GM23338 (cell line): ENCODE measurements at regions not wholly inside any gene's neighbourhood (a gene's known extent, or its start where the extent isn't known, plus 50 kb on each side); places are given as distances from the start of the nearest gene placed in this dataset.

Experiments used
- ATAC-seq: fragments of 200-7000 bp; cut with Tn5 transposase; 3 replicates; pipeline ENCODE4 v1.9.1; 2020
- DNase-seq: peaks from one replicate; pipeline ENCODE4 v3.0.0-alpha.2; 2015; ENCODE audit warnings: low spot score
- H2AFZ ChIP-seq: fragments of 200-600 bp; sonication (generic); 2 replicates; pipeline ENCODE4 v1.8.0; 2016; ENCODE audit warnings: antibody characterized with exemption, mild to moderate bottlenecking, moderate library complexity
- H3F3A ChIP-seq: fragments of 200-600 bp; sonication (generic); replicated peaks from 2 replicates; pipeline ENCODE4 v1.8.0; 2017; ENCODE audit warnings: antibody characterized with exemption, mixed run types, low read depth
- H3K27ac ChIP-seq: fragments of 200-600 bp; sonication (generic); 2 replicates; pipeline ENCODE4 v1.6.1; 2016; ENCODE audit warnings: low read depth
- H3K27me3 ChIP-seq: fragments of 200-600 bp; sonication (generic); 2 replicates; pipeline ENCODE4 v1.8.0; 2016; ENCODE audit warnings: mild to moderate bottlenecking, mixed run types, moderate library complexity; ENCODE audit not compliant: insufficient read depth
- H3K36me3 ChIP-seq: fragments of 200-600 bp; sonication (generic); 2 replicates; pipeline ENCODE4 v1.8.0; 2016; ENCODE audit warnings: mild to moderate bottlenecking; ENCODE audit not compliant: insufficient read depth
- H3K4me1 ChIP-seq: fragments of 200-600 bp; sonication (generic); 2 replicates; pipeline ENCODE4 v1.8.0; 2016; ENCODE audit warnings: mild to moderate bottlenecking, moderate library complexity; ENCODE audit not compliant: insufficient read depth
- H3K4me2 ChIP-seq: fragments of 200-600 bp; sonication (generic); 2 replicates; pipeline ENCODE4 v1.7.1; 2017; ENCODE audit warnings: mixed run types
- H3K4me3 ChIP-seq: fragments of 200-600 bp; sonication (generic); 2 replicates; pipeline ENCODE4 v1.6.1; 2016; ENCODE audit warnings: mixed run types
- H3K79me2 ChIP-seq: fragments of 200-600 bp; sonication (generic); replicated peaks from 2 replicates; pipeline ENCODE4 v1.8.0; 2017; ENCODE audit warnings: mild to moderate bottlenecking; ENCODE audit not compliant: insufficient read depth
- H3K9me2 ChIP-seq: fragments of 200-600 bp; sonication (generic); 2 replicates; pipeline ENCODE4 v1.8.0; 2017; ENCODE audit not compliant: insufficient read depth
- H4K20me1 ChIP-seq: fragments of 200-600 bp; sonication (generic); replicated peaks from 2 replicates; pipeline ENCODE4 v1.8.0; 2017; ENCODE audit warnings: mild to moderate bottlenecking; ENCODE audit not compliant: insufficient read depth
- H3K27ac Mint-ChIP-seq: 2 replicates; pipeline ENCODE4 v1.8.0; 2020; ENCODE audit warnings: inconsistent platforms, mild to moderate bottlenecking, moderate library complexity, mixed read lengths
- H3K27me3 Mint-ChIP-seq: 3 replicates; pipeline ENCODE4 v1.8.0; 2022; ENCODE audit warnings: low read depth, mild to moderate bottlenecking, moderate library complexity, mixed read lengths, inconsistent platforms; ENCODE audit not compliant: insufficient read depth, poor library complexity
- H3K36me3 Mint-ChIP-seq: 3 replicates; pipeline ENCODE4 v1.8.0; 2021; ENCODE audit warnings: low read depth, mild to moderate bottlenecking, inconsistent platforms, moderate library complexity, mixed read lengths
- H3K4me1 Mint-ChIP-seq: 3 replicates; pipeline ENCODE4 v1.8.0; 2020; ENCODE audit warnings: mild to moderate bottlenecking, inconsistent platforms, mixed read lengths
- H3K4me3 Mint-ChIP-seq: 3 replicates; pipeline ENCODE4 v1.8.0; 2021; ENCODE audit warnings: moderate library complexity, mild to moderate bottlenecking, inconsistent platforms, mixed read lengths
- H3K9me3 Mint-ChIP-seq: 3 replicates; pipeline ENCODE4 v1.8.0; 2020; ENCODE audit warnings: moderate library complexity, mild to moderate bottlenecking, inconsistent platforms, mixed read lengths
- CREB1 ChIP-seq: fragments of 250-450 bp; sonication (Bioruptor Pico); IDR thresholded peaks from 2 replicates; pipeline ENCODE4 v1.5.0; 2020; ENCODE audit warnings: low read depth, mild to moderate bottlenecking, moderate library complexity
- EZH2 ChIP-seq: fragments of 200-600 bp; sonication (generic); IDR thresholded peaks from one replicate; pipeline ENCODE4 v1.8.0; 2017; ENCODE audit warnings: antibody characterized with exemption, mild to moderate bottlenecking, low read depth; ENCODE audit not compliant: unreplicated experiment
- EZH2phosphoT487 ChIP-seq: fragments of 200-600 bp; sonication (generic); IDR thresholded peaks from one replicate; pipeline ENCODE4 v1.8.1; 2018; ENCODE audit warnings: antibody characterized with exemption; ENCODE audit not compliant: unreplicated experiment
- ZNF114 ChIP-seq: fragments of 250-450 bp; sonication (Bioruptor Pico); IDR thresholded peaks from 2 replicates; pipeline ENCODE4 v1.5.0; 2020; ENCODE audit warnings: mild to moderate bottlenecking, moderate library complexity
- ZNF331 ChIP-seq: fragments of 250-450 bp; sonication (Bioruptor Pico); IDR thresholded peaks from 2 replicates; pipeline ENCODE4 v1.5.0; 2020; ENCODE audit warnings: low read depth, mild to moderate bottlenecking, moderate library complexity
- TF ChIP-seq, protein P1 (sequence below): fragments of 250-450 bp; sonication (Bioruptor Pico); IDR thresholded peaks from 2 replicates; pipeline ENCODE4 v1.5.0; 2020; ENCODE audit warnings: mild to moderate bottlenecking, moderate library complexity
- TF ChIP-seq, protein P2 (sequence below), 2 experiments: fragments of 200-600 bp in 1 of 2; sonication (generic) in 1 of 2; conservative IDR thresholded peaks; 2 replicates each; pipeline versions ENCODE4 v1.5.1 to v1.6.1; 2016 to 2017; ENCODE audit warnings: antibody characterized with exemption in 2 of 2, low read depth in 2 of 2, mild to moderate bottlenecking in 2 of 2, moderate library complexity in 1 of 2
- TF ChIP-seq, protein P3 (sequence below): IDR thresholded peaks from 2 replicates; pipeline ENCODE4 v1.6.1; 2016; ENCODE audit warnings: antibody characterized with exemption
- TF ChIP-seq, protein P4 (sequence below): IDR thresholded peaks from one replicate; pipeline ENCODE4 v1.6.1; 2018; ENCODE audit warnings: antibody characterized with exemption; ENCODE audit not compliant: unreplicated experiment

DNA sequence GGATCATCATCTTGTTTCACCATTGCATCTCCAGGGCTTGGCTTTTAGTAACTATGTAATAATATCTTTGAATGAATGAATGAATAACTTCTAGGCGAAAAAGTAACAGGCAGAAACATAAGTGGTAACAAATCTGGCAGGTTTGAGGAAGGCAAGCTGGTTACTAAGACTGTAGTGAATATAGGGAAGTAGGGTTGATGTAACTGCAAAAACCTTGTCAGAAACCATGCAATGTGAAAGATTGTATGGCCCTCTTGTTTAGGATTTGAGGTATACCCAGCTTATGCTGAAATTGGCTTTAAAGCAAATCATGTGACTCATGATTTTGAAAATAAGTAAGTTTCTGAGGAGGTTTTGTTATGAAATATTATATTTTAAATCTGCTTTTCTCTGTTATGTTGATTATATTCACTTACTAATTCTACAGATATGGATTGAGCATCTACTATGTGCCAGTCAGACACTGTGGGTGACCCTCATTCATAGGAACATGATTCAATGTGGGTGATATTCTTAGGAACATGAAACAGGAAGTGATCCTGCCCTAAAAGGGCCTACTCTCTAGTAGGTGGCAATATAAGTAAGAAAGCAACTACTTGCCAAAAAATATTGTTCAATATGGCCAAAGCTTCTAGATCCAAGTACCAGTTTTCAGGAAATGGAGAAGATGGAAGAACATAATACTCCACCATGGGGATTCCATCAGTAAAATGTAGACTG, 115.5 kb upstream of the CCDC90B start:
- Mint-ChIP-seq H3K27me3 (peaks cover 2% of the 10 kb centered on the region), H3K27ac (no peak overlapping the region), H3K9me3 (no peaks in the 10 kb centered on the region; the same call in 2 of the 3 replicates), H3K4me3 (no peak overlapping the region), H3K36me3 (no peaks in the 10 kb centered on the region), H3K4me1 (peaks cover 6% of the 10 kb centered on the region; the same call in 2 of the 3 replicates)
- Histone ChIP-seq H3F3A (no peaks in the 10 kb centered on the region), H3K4me2 (no peak overlapping the region), H4K20me1 (no peaks in the 10 kb centered on the region), H3K4me3 (no peak overlapping the region), H3K36me3 (no peaks in the 10 kb centered on the region), H3K27ac (no peak overlapping the region), H2AFZ (no peak overlapping the region), H3K79me2 (no peaks in the 10 kb centered on the region), H3K9me2 (0 out of 2 replicates have a peak, but pooled peaks cover 5% of the 10 kb centered on the region), H3K27me3 (no peaks in the 10 kb centered on the region), H3K4me1 (peaks cover 5% of the 10 kb centered on the region; the same call in 1 of the 2 replicates)
- DNase-seq = no peak
- ATAC-seq = no peak
- TF ChIP-seq, protein P1, sequence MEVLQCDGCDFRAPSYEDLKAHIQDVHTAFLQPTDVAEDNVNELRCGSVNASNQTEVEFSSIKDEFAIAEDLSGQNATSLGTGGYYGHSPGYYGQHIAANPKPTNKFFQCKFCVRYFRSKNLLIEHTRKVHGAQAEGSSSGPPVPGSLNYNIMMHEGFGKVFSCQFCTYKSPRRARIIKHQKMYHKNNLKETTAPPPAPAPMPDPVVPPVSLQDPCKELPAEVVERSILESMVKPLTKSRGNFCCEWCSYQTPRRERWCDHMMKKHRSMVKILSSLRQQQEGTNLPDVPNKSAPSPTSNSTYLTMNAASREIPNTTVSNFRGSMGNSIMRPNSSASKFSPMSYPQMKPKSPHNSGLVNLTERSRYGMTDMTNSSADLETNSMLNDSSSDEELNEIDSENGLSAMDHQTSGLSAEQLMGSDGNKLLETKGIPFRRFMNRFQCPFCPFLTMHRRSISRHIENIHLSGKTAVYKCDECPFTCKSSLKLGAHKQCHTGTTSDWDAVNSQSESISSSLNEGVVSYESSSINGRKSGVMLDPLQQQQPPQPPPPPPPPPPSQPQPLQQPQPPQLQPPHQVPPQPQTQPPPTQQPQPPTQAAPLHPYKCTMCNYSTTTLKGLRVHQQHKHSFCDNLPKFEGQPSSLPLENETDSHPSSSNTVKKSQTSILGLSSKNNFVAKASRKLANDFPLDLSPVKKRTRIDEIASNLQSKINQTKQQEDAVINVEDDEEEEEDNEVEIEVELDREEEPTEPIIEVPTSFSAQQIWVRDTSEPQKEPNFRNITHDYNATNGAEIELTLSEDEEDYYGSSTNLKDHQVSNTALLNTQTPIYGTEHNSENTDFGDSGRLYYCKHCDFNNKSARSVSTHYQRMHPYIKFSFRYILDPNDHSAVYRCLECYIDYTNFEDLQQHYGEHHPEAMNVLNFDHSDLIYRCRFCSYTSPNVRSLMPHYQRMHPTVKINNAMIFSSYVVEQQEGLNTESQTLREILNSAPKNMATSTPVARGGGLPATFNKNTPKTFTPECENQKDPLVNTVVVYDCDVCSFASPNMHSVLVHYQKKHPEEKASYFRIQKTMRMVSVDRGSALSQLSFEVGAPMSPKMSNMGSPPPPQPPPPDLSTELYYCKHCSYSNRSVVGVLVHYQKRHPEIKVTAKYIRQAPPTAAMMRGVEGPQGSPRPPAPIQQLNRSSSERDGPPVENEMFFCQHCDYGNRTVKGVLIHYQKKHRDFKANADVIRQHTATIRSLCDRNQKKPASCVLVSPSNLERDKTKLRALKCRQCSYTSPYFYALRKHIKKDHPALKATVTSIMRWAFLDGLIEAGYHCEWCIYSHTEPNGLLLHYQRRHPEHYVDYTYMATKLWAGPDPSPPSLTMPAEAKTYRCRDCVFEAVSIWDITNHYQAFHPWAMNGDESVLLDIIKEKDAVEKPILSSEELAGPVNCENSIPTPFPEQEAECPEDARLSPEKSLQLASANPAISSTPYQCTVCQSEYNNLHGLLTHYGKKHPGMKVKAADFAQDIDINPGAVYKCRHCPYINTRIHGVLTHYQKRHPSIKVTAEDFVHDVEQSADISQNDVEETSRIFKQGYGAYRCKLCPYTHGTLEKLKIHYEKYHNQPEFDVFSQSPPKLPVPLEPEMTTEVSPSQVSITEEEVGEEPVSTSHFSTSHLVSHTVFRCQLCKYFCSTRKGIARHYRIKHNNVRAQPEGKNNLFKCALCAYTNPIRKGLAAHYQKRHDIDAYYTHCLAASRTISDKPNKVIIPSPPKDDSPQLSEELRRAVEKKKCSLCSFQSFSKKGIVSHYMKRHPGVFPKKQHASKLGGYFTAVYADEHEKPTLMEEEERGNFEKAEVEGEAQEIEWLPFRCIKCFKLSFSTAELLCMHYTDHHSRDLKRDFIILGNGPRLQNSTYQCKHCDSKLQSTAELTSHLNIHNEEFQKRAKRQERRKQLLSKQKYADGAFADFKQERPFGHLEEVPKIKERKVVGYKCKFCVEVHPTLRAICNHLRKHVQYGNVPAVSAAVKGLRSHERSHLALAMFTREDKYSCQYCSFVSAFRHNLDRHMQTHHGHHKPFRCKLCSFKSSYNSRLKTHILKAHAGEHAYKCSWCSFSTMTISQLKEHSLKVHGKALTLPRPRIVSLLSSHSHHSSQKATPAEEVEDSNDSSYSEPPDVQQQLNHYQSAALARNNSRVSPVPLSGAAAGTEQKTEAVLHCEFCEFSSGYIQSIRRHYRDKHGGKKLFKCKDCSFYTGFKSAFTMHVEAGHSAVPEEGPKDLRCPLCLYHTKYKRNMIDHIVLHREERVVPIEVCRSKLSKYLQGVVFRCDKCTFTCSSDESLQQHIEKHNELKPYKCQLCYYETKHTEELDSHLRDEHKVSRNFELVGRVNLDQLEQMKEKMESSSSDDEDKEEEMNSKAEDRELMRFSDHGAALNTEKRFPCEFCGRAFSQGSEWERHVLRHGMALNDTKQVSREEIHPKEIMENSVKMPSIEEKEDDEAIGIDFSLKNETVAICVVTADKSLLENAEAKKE (CRISPR knock-in tag) = no peak
- TF ChIP-seq, protein P2, sequence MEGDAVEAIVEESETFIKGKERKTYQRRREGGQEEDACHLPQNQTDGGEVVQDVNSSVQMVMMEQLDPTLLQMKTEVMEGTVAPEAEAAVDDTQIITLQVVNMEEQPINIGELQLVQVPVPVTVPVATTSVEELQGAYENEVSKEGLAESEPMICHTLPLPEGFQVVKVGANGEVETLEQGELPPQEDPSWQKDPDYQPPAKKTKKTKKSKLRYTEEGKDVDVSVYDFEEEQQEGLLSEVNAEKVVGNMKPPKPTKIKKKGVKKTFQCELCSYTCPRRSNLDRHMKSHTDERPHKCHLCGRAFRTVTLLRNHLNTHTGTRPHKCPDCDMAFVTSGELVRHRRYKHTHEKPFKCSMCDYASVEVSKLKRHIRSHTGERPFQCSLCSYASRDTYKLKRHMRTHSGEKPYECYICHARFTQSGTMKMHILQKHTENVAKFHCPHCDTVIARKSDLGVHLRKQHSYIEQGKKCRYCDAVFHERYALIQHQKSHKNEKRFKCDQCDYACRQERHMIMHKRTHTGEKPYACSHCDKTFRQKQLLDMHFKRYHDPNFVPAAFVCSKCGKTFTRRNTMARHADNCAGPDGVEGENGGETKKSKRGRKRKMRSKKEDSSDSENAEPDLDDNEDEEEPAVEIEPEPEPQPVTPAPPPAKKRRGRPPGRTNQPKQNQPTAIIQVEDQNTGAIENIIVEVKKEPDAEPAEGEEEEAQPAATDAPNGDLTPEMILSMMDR (conservative IDR thresholded peaks at IDR 0.05; ENCODE audit: low read depth in 2 of 2) = no peak
- TF ChIP-seq EZH2phosphoT487 (no peak), EZH2 (no peak), ZNF114 (CRISPR knock-in tag) (no peak), ZNF331 (no peak), CREB1 (no peak)
- TF ChIP-seq, protein P3, sequence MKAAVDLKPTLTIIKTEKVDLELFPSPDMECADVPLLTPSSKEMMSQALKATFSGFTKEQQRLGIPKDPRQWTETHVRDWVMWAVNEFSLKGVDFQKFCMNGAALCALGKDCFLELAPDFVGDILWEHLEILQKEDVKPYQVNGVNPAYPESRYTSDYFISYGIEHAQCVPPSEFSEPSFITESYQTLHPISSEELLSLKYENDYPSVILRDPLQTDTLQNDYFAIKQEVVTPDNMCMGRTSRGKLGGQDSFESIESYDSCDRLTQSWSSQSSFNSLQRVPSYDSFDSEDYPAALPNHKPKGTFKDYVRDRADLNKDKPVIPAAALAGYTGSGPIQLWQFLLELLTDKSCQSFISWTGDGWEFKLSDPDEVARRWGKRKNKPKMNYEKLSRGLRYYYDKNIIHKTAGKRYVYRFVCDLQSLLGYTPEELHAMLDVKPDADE = no peak
- TF ChIP-seq, protein P4, sequence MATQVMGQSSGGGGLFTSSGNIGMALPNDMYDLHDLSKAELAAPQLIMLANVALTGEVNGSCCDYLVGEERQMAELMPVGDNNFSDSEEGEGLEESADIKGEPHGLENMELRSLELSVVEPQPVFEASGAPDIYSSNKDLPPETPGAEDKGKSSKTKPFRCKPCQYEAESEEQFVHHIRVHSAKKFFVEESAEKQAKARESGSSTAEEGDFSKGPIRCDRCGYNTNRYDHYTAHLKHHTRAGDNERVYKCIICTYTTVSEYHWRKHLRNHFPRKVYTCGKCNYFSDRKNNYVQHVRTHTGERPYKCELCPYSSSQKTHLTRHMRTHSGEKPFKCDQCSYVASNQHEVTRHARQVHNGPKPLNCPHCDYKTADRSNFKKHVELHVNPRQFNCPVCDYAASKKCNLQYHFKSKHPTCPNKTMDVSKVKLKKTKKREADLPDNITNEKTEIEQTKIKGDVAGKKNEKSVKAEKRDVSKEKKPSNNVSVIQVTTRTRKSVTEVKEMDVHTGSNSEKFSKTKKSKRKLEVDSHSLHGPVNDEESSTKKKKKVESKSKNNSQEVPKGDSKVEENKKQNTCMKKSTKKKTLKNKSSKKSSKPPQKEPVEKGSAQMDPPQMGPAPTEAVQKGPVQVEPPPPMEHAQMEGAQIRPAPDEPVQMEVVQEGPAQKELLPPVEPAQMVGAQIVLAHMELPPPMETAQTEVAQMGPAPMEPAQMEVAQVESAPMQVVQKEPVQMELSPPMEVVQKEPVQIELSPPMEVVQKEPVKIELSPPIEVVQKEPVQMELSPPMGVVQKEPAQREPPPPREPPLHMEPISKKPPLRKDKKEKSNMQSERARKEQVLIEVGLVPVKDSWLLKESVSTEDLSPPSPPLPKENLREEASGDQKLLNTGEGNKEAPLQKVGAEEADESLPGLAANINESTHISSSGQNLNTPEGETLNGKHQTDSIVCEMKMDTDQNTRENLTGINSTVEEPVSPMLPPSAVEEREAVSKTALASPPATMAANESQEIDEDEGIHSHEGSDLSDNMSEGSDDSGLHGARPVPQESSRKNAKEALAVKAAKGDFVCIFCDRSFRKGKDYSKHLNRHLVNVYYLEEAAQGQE = no peak
